ENCODE measurements at regions not wholly inside any gene's neighbourhood (a gene's known extent, or its start where the extent isn't known, plus 50 kb on each side); places are given as distances from the start of the nearest gene placed in this dataset.

GRCh38 chr5:104400941-104401340 lies 838.4 kb upstream of the NUDT12 start:
- H3K36me3 ChIP-seq (ENCODE audit: control insufficient read depth, insufficient read depth, low read length), result no peaks in the 10 kb centered on the region
- H3K9me1 ChIP-seq (ENCODE audit: insufficient read depth, low read length), result no peaks in the 10 kb centered on the region
- ATAC-seq (ENCODE audit: low read depth), result no peak
- no peak overlapping the region for H3K14ac ChIP-seq (replicated peaks; ENCODE audit: low read depth, low read length)
- H2BK5ac ChIP-seq (ENCODE audit: low read depth, low read length, poor library complexity, severe bottlenecking), result no peak overlapping the region
- no peak overlapping the region for H3K4ac ChIP-seq (ENCODE audit: low read depth, low read length)
- H3K18ac ChIP-seq (ENCODE audit: low read depth, low read length), result no peak overlapping the region
- in situ Hi-C loops (cut with MboI; ENCODE audit: low sequenced_read_pairs) (loop anchor here (25.0 kb wide), 1 partner anchor 589 kb away; no protein-coding TSS in a partner anchor), dilution Hi-C loops (cut with HindIII; ENCODE audit: low sequenced_read_pairs, unreplicated experiment) (no loop called here), intact Hi-C loops (cut with micrococcal nuclease) (no loop called here)
- no peak overlapping the region for H3K56ac ChIP-seq (ENCODE audit: extremely low read depth, insufficient read depth, low read length)
- no peak overlapping the region for H4K5ac ChIP-seq (ENCODE audit: low read depth, low read length)
- no peak overlapping the region for H2BK15ac ChIP-seq (ENCODE audit: low read depth, low read length)
- DNase-seq, result no peak
- CTCF ChIA-PET, result no interaction called here
- no peak overlapping the region for H3K27ac ChIP-seq (ENCODE audit: insufficient read depth, low read length)
- POLR2A ChIA-PET (ENCODE audit: unreplicated experiment), result no interaction called here
- TF ChIP-seq RCOR1 (IDR thresholded peaks at IDR 0.05; ENCODE audit: insufficient replicate concordance, low read length), result no peak
- H3K23ac ChIP-seq (ENCODE audit: low read depth, low read length), result no peak overlapping the region
- no peak overlapping the region for H2AK9ac ChIP-seq (replicated peaks; ENCODE audit: low read depth, low read length, poor library complexity)
- BruUV-seq (replicated peaks), result no TSS peak
- no peaks in the 10 kb centered on the region for H4K20me1 ChIP-seq (ENCODE audit: insufficient read depth, low read length)
- no peaks in the 10 kb centered on the region for H3K27me3 ChIP-seq (ENCODE audit: control insufficient read depth, insufficient read depth, low read length)
- H2AFZ ChIP-seq (replicated peaks; ENCODE audit: low read length, poor library complexity), result no peak overlapping the region
- H4K91ac ChIP-seq (ENCODE audit: insufficient read depth, low read depth, low read length), result no peak overlapping the region
- no peaks in the 10 kb centered on the region for H3K4me1 ChIP-seq (ENCODE audit: control insufficient read depth, insufficient read depth, low read length)
- 0 out of 2 replicates have a peak, but pooled peaks cover 2% of the 10 kb centered on the region for H3K9me3 ChIP-seq (ENCODE audit: control insufficient read depth, insufficient read depth, low read length)
- no peak overlapping the region for H3K4me2 ChIP-seq (ENCODE audit: low read depth, low read length)
- H4K8ac ChIP-seq (ENCODE audit: low read depth in 2 of 2, low read length in 2 of 2), result no peak overlapping the region
- H3K79me1 ChIP-seq (ENCODE audit: low read depth in 1 of 2, low read length in 2 of 2), result no peaks in the 10 kb centered on the region
- no peak overlapping the region for H3K9ac ChIP-seq (ENCODE audit: low read depth, low read length)
- H2BK20ac ChIP-seq (ENCODE audit: low read depth, low read length), result no peak overlapping the region
- no peak overlapping the region for H3K4me3 ChIP-seq (ENCODE audit: insufficient read depth, low read depth, low read length)
- WGBS, 2 experiments (ENCODE audit: extremely low coverage in 2 of 2, insufficient read length in 1 of 2), result no CpG with 5 or more reads among the region's 3 CpGs
- no peak overlapping the region for H2BK120ac ChIP-seq (ENCODE audit: low read depth, low read length)
- no peak overlapping the region for H2AK5ac ChIP-seq (ENCODE audit: low read depth, low read length)

All from IMR-90 (cell line).